ENCODE measurements at regions not wholly inside any gene's neighbourhood (a gene's known extent, or its start where the extent isn't known, plus 50 kb on each side); places are given as distances from the start of the nearest gene placed in this dataset.

DNA sequence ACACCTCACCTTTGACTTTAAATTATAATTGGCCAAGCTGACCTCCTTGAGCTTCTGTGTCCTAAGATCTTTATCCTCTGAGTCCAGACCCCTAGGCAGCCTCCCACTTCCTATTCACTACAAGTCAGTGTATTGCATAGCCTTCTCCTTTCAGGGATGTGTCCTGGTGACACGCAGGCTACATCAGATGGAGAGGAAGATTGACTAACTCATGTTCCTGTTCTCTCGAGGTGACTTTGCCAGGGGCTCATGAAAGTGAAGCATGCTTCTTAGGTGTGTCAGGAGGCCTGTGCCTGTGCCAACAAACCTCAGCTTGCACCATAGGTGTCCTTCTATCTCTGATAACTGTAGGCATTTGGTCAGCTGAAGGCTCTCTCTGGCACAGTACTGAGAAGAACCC is 195.7 kb upstream of the HS3ST1 start:
- TF ChIP-seq CTCF (IDR thresholded peaks at IDR 0.05) = no peak
- no peak for TF ChIP-seq POLR2A (IDR thresholded peaks at IDR 0.05)
